ENCODE measurements at regions not wholly inside any gene's neighbourhood (a gene's known extent, or its start where the extent isn't known, plus 50 kb on each side); places are given as distances from the start of the nearest gene placed in this dataset.

DNA sequence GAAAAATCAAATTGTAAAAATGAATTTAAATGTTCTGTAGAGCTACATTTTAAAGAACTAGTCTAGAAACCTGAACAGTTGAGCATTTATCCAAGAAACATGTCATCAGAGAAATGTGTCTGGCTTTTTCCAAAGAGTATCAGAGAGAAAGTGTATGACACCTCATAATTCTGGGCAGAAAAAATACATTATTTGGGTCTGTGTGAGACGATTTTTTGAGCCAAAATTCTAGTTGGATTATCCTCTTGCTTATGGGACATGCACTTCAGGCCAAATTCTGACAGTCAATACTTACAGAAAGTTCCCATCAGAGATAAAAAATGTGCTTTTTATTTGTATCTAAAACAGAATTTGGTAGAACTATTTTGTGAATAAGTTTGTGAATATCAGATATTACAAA lies 1242.7 kb downstream of the EPHA7 start:
- Histone ChIP-seq H3K27me3 (ENCODE audit: low read depth, low read length) (no peaks in the 10 kb centered on the region), H3K9ac (ENCODE audit: low read length) (no peak overlapping the region), H3K79me2 (ENCODE audit: low read length) (no peaks in the 10 kb centered on the region), H3K36me3 (replicated peaks; ENCODE audit: low read depth, low read length) (no peaks in the 10 kb centered on the region), H4K20me1 (ENCODE audit: insufficient read depth, low read length) (no peaks in the 10 kb centered on the region), H3K9me3 (ENCODE audit: insufficient read depth, low read length) (no peaks in the 10 kb centered on the region), H3K4me1 (ENCODE audit: low read length) (no peaks in the 10 kb centered on the region), H3K4me3 (ENCODE audit: low read length) (no peak overlapping the region), H3K4me2 (ENCODE audit: low read length) (no peak overlapping the region), H2AFZ (ENCODE audit: low read depth, low read length) (no peak overlapping the region), H3K27ac (ENCODE audit: low read length) (no peak overlapping the region)
- TF ChIP-seq EZH2phosphoT487 (IDR thresholded peaks at IDR 0.05; ENCODE audit: low read depth) = no peak
- TF ChIP-seq CTCF (IDR thresholded peaks at IDR 0.05; ENCODE audit: low read depth, low read length) = no peak

- H3K27ac ChIP-seq (ENCODE audit: low read length) = no peak overlapping the region
- H3K4me1 ChIP-seq (ENCODE audit: low read length) = no peaks in the 10 kb centered on the region
- H3K9me3 ChIP-seq (ENCODE audit: insufficient read depth, low read length) = no peaks in the 10 kb centered on the region
- H3K79me2 ChIP-seq (ENCODE audit: low read length) = no peaks in the 10 kb centered on the region
- no peak overlapping the region for H3K4me2 ChIP-seq (ENCODE audit: low read length)
- no peaks in the 10 kb centered on the region for H3K27me3 ChIP-seq (ENCODE audit: low read depth, low read length)
- H3K4me3 ChIP-seq (ENCODE audit: low read length) = no peak overlapping the region
- H3K36me3 ChIP-seq (replicated peaks; ENCODE audit: low read depth, low read length) = no peaks in the 10 kb centered on the region
- H3K9ac ChIP-seq (ENCODE audit: low read length) = no peak overlapping the region
- H4K20me1 ChIP-seq (ENCODE audit: insufficient read depth, low read length) = no peaks in the 10 kb centered on the region
- TF ChIP-seq CTCF (IDR thresholded peaks at IDR 0.05; ENCODE audit: low read depth, low read length) (no peak), EZH2phosphoT487 (IDR thresholded peaks at IDR 0.05; ENCODE audit: low read depth) (no peak)
- no peak overlapping the region for H2AFZ ChIP-seq (ENCODE audit: low read depth, low read length)
These were observed 1244.8 kb downstream of the EPHA7 start for GRCh38 chr6:92174398-92175073.

- Histone ChIP-seq H2AFZ (ENCODE audit: low read depth, low read length) (no peak overlapping the region), H3K4me1 (ENCODE audit: low read length) (no peaks in the 10 kb centered on the region), H3K9ac (ENCODE audit: low read length) (no peak overlapping the region), H3K4me3 (ENCODE audit: low read length) (no peak overlapping the region), H3K27ac (ENCODE audit: low read length) (no peak overlapping the region), H3K27me3 (ENCODE audit: low read depth, low read length) (no peaks in the 10 kb centered on the region), H3K79me2 (ENCODE audit: low read length) (no peaks in the 10 kb centered on the region), H3K4me2 (ENCODE audit: low read length) (no peak overlapping the region), H4K20me1 (ENCODE audit: insufficient read depth, low read length) (no peaks in the 10 kb centered on the region), H3K9me3 (ENCODE audit: insufficient read depth, low read length) (no peaks in the 10 kb centered on the region), H3K36me3 (replicated peaks; ENCODE audit: low read depth, low read length) (no peaks in the 10 kb centered on the region)
- TF ChIP-seq EZH2phosphoT487 (IDR thresholded peaks at IDR 0.05; ENCODE audit: low read depth) (no peak), CTCF (IDR thresholded peaks at IDR 0.05; ENCODE audit: low read depth, low read length) (no peak)
These were observed 1249.9 kb downstream of the EPHA7 start for GRCh38 chr6:92169506-92169905.

DNA sequence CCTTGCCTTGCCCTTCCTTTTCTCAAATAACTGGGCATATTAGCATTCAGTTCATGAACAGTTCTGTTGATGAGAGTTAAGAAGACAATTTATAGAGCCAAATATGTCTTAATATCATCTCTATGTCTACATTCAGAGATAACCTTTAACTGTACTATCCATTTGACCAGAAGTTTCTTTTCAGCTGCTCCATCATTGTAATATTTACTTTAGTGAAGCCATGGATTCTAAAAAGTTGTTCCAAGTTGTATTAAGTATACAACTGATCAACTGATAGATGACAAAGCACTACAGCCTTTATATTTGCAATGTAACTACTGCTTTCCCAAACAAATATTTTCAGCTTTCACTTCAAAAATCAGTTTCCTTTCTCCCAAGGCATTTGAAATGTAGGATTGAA lies 1252.7 kb downstream of the EPHA7 start:
- H2AFZ ChIP-seq (ENCODE audit: low read depth, low read length) = no peak overlapping the region
- H3K9ac ChIP-seq (ENCODE audit: low read length) = no peak overlapping the region
- no peaks in the 10 kb centered on the region for H3K27me3 ChIP-seq (ENCODE audit: low read depth, low read length)
- no peaks in the 10 kb centered on the region for H3K36me3 ChIP-seq (replicated peaks; ENCODE audit: low read depth, low read length)
- TF ChIP-seq EZH2phosphoT487 (IDR thresholded peaks at IDR 0.05; ENCODE audit: low read depth) = no peak
- no peak for TF ChIP-seq CTCF (IDR thresholded peaks at IDR 0.05; ENCODE audit: low read depth, low read length)
- no peak overlapping the region for H3K4me2 ChIP-seq (ENCODE audit: low read length)
- no peaks in the 10 kb centered on the region for H3K79me2 ChIP-seq (ENCODE audit: low read length)
- no peak overlapping the region for H3K27ac ChIP-seq (ENCODE audit: low read length)
- H3K4me3 ChIP-seq (ENCODE audit: low read length) = no peak overlapping the region
- no peaks in the 10 kb centered on the region for H3K9me3 ChIP-seq (ENCODE audit: insufficient read depth, low read length)
- no peaks in the 10 kb centered on the region for H4K20me1 ChIP-seq (ENCODE audit: insufficient read depth, low read length)
- no peaks in the 10 kb centered on the region for H3K4me1 ChIP-seq (ENCODE audit: low read length)

Data from OCI-LY3 (cell line).